Effector memory CD8-positive, alpha-beta T cell (primary cell): ENCODE measurements at regions not wholly inside any gene's neighbourhood (a gene's known extent, or its start where the extent isn't known, plus 50 kb on each side); places are given as distances from the start of the nearest gene placed in this dataset.
"Not testable (repeated sequence)": the region's sequence is repeated elsewhere in the genome, so short reads cannot be mapped to it uniquely, and the experiment has no call there.

Experiments
- ATAC-seq: fragments of 150-1000 bp; cut with Tn5 transposase; replicated peaks from 2 replicates; pipeline ENCODE4 v1.10.0; 2021; ENCODE audit warnings: mild to moderate bottlenecking, moderate library complexity
- DNase-seq, 3 experiments: peaks; one replicate each; pipeline ENCODE4 v3.0.0; 2021
- H3K27ac Mint-ChIP-seq, 2 donors: one replicate each; pipeline ENCODE4 v1.8.0; 2022; ENCODE audit warnings: mild to moderate bottlenecking in 2 of 2, mixed read lengths in 2 of 2, moderate library complexity in 2 of 2
- H3K27me3 Mint-ChIP-seq, 2 donors: one replicate each; pipeline ENCODE4 v1.8.0; 2022; ENCODE audit warnings: mixed read lengths in 2 of 2
- H3K36me3 Mint-ChIP-seq: one replicate; pipeline ENCODE4 v1.8.0; 2022; ENCODE audit warnings: mild to moderate bottlenecking, moderate library complexity, mixed read lengths; ENCODE audit not compliant: insufficient read depth
- H3K4me1 Mint-ChIP-seq, 2 donors: one replicate each; pipeline ENCODE4 v1.8.0; 2022; ENCODE audit warnings: low read depth in 2 of 2, mixed read lengths in 2 of 2
- H3K4me3 Mint-ChIP-seq, 2 donors: one replicate each; pipeline ENCODE4 v1.8.0; 2022; ENCODE audit warnings: mild to moderate bottlenecking in 2 of 2, mixed read lengths in 2 of 2, moderate library complexity in 2 of 2
- H3K9me3 Mint-ChIP-seq, 2 donors: one replicate each; pipeline ENCODE4 v1.8.0; 2022; ENCODE audit warnings: mixed read lengths in 2 of 2

- H3K9me3 Mint-ChIP-seq = no peaks in the 10 kb centered on the region
- no peaks in the 10 kb centered on the region for H3K36me3 Mint-ChIP-seq
- H3K4me3 Mint-ChIP-seq = no peak overlapping the region
- no peaks in the 10 kb centered on the region for H3K4me1 Mint-ChIP-seq
- DNase-seq (no peak), ATAC-seq (no peak)
- no peak overlapping the region for H3K27ac Mint-ChIP-seq
- no peaks in the 10 kb centered on the region for H3K27me3 Mint-ChIP-seq
These were observed 1166.3 kb upstream of the CITED2 start for GRCh38 chr6:140540743-140541142.

- Mint-ChIP-seq H3K27me3 (no peaks in the 10 kb centered on the region), H3K9me3 (peaks cover 0 to 2% of the 10 kb centered on the region in 2 donors), H3K4me3 (no peak overlapping the region), H3K36me3 (no peaks in the 10 kb centered on the region), H3K27ac (no peak overlapping the region), H3K4me1 (no peaks in the 10 kb centered on the region)
- ATAC-seq = no peak
- no peak for DNase-seq
These were observed 1164.5 kb upstream of the CITED2 start for GRCh38 chr6:140538926-140539325.

GRCh38 chr6:140537834-140538705, 1163.6 kb upstream of the CITED2 start:
- no peaks in the 10 kb centered on the region for H3K27me3 Mint-ChIP-seq
- no peaks in the 10 kb centered on the region for H3K36me3 Mint-ChIP-seq
- DNase-seq (no peak), ATAC-seq (no peak)
- no peak overlapping the region for H3K27ac Mint-ChIP-seq
- H3K4me1 Mint-ChIP-seq = no peaks in the 10 kb centered on the region
- peaks cover 0 to 2% of the 10 kb centered on the region in 2 donors for H3K9me3 Mint-ChIP-seq
- no peak overlapping the region for H3K4me3 Mint-ChIP-seq

- no peak for DNase-seq
- Mint-ChIP-seq H3K36me3 (no peaks in the 10 kb centered on the region), H3K27me3 (no peaks in the 10 kb centered on the region), H3K4me3 (no peak overlapping the region), H3K4me1 (no peaks in the 10 kb centered on the region), H3K27ac (no peak overlapping the region), H3K9me3 (peaks cover 0 to 2% of the 10 kb centered on the region in 2 donors)
- ATAC-seq = no peak
These were observed 1162.8 kb upstream of the CITED2 start for GRCh38 chr6:140537211-140537610.

GRCh38 chr6:140535511-140535910, 1161.1 kb upstream of the CITED2 start:
- Mint-ChIP-seq H3K9me3 (peaks cover 0 to 3% of the 10 kb centered on the region in 2 donors), H3K4me3 (no peak overlapping the region), H3K27me3 (peaks cover 0 to 8% of the 10 kb centered on the region in 2 donors), H3K27ac (no peak overlapping the region), H3K4me1 (no peaks in the 10 kb centered on the region), H3K36me3 (no peaks in the 10 kb centered on the region)
- ATAC-seq (no peak), DNase-seq (no peak)

- Mint-ChIP-seq H3K4me3 (no peak overlapping the region), H3K27me3 (peaks cover 0 to 8% of the 10 kb centered on the region in 2 donors), H3K27ac (no peak overlapping the region)
These were observed 1159.1 kb upstream of the CITED2 start for GRCh38 chr6:140533526-140533925.

GRCh38 chr6:140504776-140505175, 1130.3 kb upstream of the CITED2 start:
- Mint-ChIP-seq H3K27me3 (no peaks in the 10 kb centered on the region), H3K4me3 (no peak overlapping the region), H3K36me3 (no peaks in the 10 kb centered on the region), H3K4me1 (no peaks in the 10 kb centered on the region), H3K27ac (no peak overlapping the region), H3K9me3 (no peaks in the 10 kb centered on the region)
- DNase-seq = no peak
- no peak for ATAC-seq

More at GRCh38 chr6:140533526-140533925, 1159.1 kb upstream of the CITED2 start:
- peaks cover 0 to 3% of the 10 kb centered on the region in 2 donors for H3K4me1 Mint-ChIP-seq
- ATAC-seq (no peak), DNase-seq (no peak)
- H3K36me3 Mint-ChIP-seq = no peaks in the 10 kb centered on the region
- H3K9me3 Mint-ChIP-seq = peaks cover 0 to 3% of the 10 kb centered on the region in 2 donors

- ATAC-seq = no peak
- no peak for DNase-seq
- no peak overlapping the region for H3K4me3 Mint-ChIP-seq
- H3K27ac Mint-ChIP-seq = no peak overlapping the region
- H3K9me3 Mint-ChIP-seq = no peaks in the 10 kb centered on the region
- peaks cover 2% of the 10 kb centered on the region for H3K36me3 Mint-ChIP-seq
- no peaks in the 10 kb centered on the region for H3K27me3 Mint-ChIP-seq
- no peaks in the 10 kb centered on the region for H3K4me1 Mint-ChIP-seq
These were observed 1126.4 kb upstream of the CITED2 start for GRCh38 chr6:140500849-140501248.

- H3K9me3 Mint-ChIP-seq = peaks cover 0 to under 1% of the 10 kb centered on the region in 2 donors
- no peak for ATAC-seq
- DNase-seq = no peak
These were observed 1125.2 kb upstream of the CITED2 start for GRCh38 chr6:140499607-140500006.

GRCh38 chr6:140494321-140495108, 1120.1 kb upstream of the CITED2 start:
- peaks cover 0 to 3% of the 10 kb centered on the region in 2 donors for H3K9me3 Mint-ChIP-seq
- no peak overlapping the region for H3K4me3 Mint-ChIP-seq
- H3K27ac Mint-ChIP-seq = no peak overlapping the region
- peaks cover 2% of the 10 kb centered on the region for H3K36me3 Mint-ChIP-seq
- peaks cover 0 to 5% of the 10 kb centered on the region in 2 donors for H3K27me3 Mint-ChIP-seq
- H3K4me1 Mint-ChIP-seq = no peaks in the 10 kb centered on the region
- DNase-seq = no peak
- no peak for ATAC-seq

More at GRCh38 chr6:140499607-140500006, 1125.2 kb upstream of the CITED2 start:
- H3K27me3 Mint-ChIP-seq = peaks cover 0 to 2% of the 10 kb centered on the region in 2 donors
- peaks cover 2% of the 10 kb centered on the region for H3K36me3 Mint-ChIP-seq
- no peak overlapping the region for H3K4me3 Mint-ChIP-seq
- H3K27ac Mint-ChIP-seq = no peak overlapping the region
- H3K4me1 Mint-ChIP-seq = no peaks in the 10 kb centered on the region

- H3K4me1 Mint-ChIP-seq, DNase-seq, H3K27me3 Mint-ChIP-seq, H3K27ac Mint-ChIP-seq, ATAC-seq, H3K36me3 Mint-ChIP-seq, H3K4me3 Mint-ChIP-seq, H3K9me3 Mint-ChIP-seq: not testable (repeated sequence)
These were observed 1119.0 kb upstream of the CITED2 start for GRCh38 chr6:140493470-140493869.

GRCh38 chr6:140490081-140490480, 1115.6 kb upstream of the CITED2 start:
- no peaks in the 10 kb centered on the region for H3K4me1 Mint-ChIP-seq
- no peak for DNase-seq
- peaks cover 0 to 3% of the 10 kb centered on the region in 2 donors for H3K9me3 Mint-ChIP-seq
- peaks cover 0 to 5% of the 10 kb centered on the region in 2 donors for H3K27me3 Mint-ChIP-seq
- H3K4me3 Mint-ChIP-seq = no peak overlapping the region
- no peak overlapping the region for H3K27ac Mint-ChIP-seq
- ATAC-seq = no peak
- H3K36me3 Mint-ChIP-seq = no peaks in the 10 kb centered on the region

- no peak overlapping the region for H3K27ac Mint-ChIP-seq
These were observed 1113.1 kb upstream of the CITED2 start for GRCh38 chr6:140487586-140487985.

More at GRCh38 chr6:140487586-140487985, 1113.1 kb upstream of the CITED2 start:
- no peaks in the 10 kb centered on the region for H3K9me3 Mint-ChIP-seq
- no peaks in the 10 kb centered on the region for H3K27me3 Mint-ChIP-seq
- H3K36me3 Mint-ChIP-seq = no peaks in the 10 kb centered on the region
- H3K4me1 Mint-ChIP-seq = no peaks in the 10 kb centered on the region
- no peak overlapping the region for H3K4me3 Mint-ChIP-seq
- DNase-seq = no peak
- no peak for ATAC-seq
